HEK293 (cell line): ENCODE measurements at regions not wholly inside any gene's neighbourhood (a gene's known extent, or its start where the extent isn't known, plus 50 kb on each side); places are given as distances from the start of the nearest gene placed in this dataset.

Source experiments
- ZNF169 ChIP-seq: fragments of 450-650 bp; formaldehyde crosslinking; IDR thresholded peaks from 2 replicates; pipeline ENCODE4 v1.5.1; 2016; ENCODE audit warnings: missing biosample characterization, missing genetic modification characterization
- ZNF184 ChIP-seq: fragments of 450-650 bp; IDR thresholded peaks from 2 replicates; pipeline ENCODE4 v1.5.1; 2018; ENCODE audit warnings: missing biosample characterization, mild to moderate bottlenecking, missing genetic modification characterization
- ZNF24 ChIP-seq: fragments of 450-650 bp; formaldehyde crosslinking; IDR thresholded peaks from 2 replicates; pipeline ENCODE4 v1.5.1; 2016; ENCODE audit warnings: missing biosample characterization, missing genetic modification characterization
- TF ChIP-seq, protein P1 (sequence below): fragments of 450-650 bp; formaldehyde crosslinking; IDR thresholded peaks from 2 replicates; pipeline ENCODE4 v1.5.1; 2016; ENCODE audit warnings: missing biosample characterization, missing genetic modification characterization
- TF ChIP-seq, protein P2 (sequence below): fragments of 450-650 bp; formaldehyde crosslinking; IDR thresholded peaks from 2 replicates; pipeline ENCODE4 v1.5.1; 2016; ENCODE audit warnings: missing biosample characterization, missing genetic modification characterization

GRCh38 chr2:102978091-102978490 is 216.3 kb downstream of the TMEM182 start:
- TF ChIP-seq, protein P1, sequence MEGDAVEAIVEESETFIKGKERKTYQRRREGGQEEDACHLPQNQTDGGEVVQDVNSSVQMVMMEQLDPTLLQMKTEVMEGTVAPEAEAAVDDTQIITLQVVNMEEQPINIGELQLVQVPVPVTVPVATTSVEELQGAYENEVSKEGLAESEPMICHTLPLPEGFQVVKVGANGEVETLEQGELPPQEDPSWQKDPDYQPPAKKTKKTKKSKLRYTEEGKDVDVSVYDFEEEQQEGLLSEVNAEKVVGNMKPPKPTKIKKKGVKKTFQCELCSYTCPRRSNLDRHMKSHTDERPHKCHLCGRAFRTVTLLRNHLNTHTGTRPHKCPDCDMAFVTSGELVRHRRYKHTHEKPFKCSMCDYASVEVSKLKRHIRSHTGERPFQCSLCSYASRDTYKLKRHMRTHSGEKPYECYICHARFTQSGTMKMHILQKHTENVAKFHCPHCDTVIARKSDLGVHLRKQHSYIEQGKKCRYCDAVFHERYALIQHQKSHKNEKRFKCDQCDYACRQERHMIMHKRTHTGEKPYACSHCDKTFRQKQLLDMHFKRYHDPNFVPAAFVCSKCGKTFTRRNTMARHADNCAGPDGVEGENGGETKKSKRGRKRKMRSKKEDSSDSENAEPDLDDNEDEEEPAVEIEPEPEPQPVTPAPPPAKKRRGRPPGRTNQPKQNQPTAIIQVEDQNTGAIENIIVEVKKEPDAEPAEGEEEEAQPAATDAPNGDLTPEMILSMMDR = no peak
- TF ChIP-seq ZNF24 (tag by site-specific recombination) (no peak), ZNF184 (no peak), ZNF169 (tag by site-specific recombination) (no peak)
- TF ChIP-seq, protein P2, sequence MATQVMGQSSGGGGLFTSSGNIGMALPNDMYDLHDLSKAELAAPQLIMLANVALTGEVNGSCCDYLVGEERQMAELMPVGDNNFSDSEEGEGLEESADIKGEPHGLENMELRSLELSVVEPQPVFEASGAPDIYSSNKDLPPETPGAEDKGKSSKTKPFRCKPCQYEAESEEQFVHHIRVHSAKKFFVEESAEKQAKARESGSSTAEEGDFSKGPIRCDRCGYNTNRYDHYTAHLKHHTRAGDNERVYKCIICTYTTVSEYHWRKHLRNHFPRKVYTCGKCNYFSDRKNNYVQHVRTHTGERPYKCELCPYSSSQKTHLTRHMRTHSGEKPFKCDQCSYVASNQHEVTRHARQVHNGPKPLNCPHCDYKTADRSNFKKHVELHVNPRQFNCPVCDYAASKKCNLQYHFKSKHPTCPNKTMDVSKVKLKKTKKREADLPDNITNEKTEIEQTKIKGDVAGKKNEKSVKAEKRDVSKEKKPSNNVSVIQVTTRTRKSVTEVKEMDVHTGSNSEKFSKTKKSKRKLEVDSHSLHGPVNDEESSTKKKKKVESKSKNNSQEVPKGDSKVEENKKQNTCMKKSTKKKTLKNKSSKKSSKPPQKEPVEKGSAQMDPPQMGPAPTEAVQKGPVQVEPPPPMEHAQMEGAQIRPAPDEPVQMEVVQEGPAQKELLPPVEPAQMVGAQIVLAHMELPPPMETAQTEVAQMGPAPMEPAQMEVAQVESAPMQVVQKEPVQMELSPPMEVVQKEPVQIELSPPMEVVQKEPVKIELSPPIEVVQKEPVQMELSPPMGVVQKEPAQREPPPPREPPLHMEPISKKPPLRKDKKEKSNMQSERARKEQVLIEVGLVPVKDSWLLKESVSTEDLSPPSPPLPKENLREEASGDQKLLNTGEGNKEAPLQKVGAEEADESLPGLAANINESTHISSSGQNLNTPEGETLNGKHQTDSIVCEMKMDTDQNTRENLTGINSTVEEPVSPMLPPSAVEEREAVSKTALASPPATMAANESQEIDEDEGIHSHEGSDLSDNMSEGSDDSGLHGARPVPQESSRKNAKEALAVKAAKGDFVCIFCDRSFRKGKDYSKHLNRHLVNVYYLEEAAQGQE (tag by site-specific recombination) = no peak
